ENCODE measurements at regions not wholly inside any gene's neighbourhood (a gene's known extent, or its start where the extent isn't known, plus 50 kb on each side); places are given as distances from the start of the nearest gene placed in this dataset.

GRCh38 chr9:13508681-13509080 is 229.2 kb upstream of the MPDZ start:
- Histone ChIP-seq H3K27me3 (replicated peaks; ENCODE audit: insufficient read depth, low read length) (no peaks in the 10 kb centered on the region), H4K20me1 (ENCODE audit: insufficient read depth, low read length) (no peaks in the 10 kb centered on the region), H3K4me2 (ENCODE audit: low read depth, low read length) (no peak overlapping the region), H2AFZ (ENCODE audit: low read length) (no peak overlapping the region), H3K27ac (ENCODE audit: low read length) (no peak overlapping the region), H3K9me2 (replicated peaks; ENCODE audit: insufficient read depth, low read length) (no peaks in the 10 kb centered on the region), H3K36me3 (replicated peaks; ENCODE audit: insufficient read depth, low read length) (no peaks in the 10 kb centered on the region), H3F3A (ENCODE audit: insufficient read depth, low read length) (no peaks in the 10 kb centered on the region), H3K9ac (ENCODE audit: low read length) (no peak overlapping the region), H3K4me3 (ENCODE audit: low read length) (no peak overlapping the region), H3K79me2 (ENCODE audit: low read length) (no peaks in the 10 kb centered on the region), H3K4me1 (ENCODE audit: low read length) (no peaks in the 10 kb centered on the region), H3K9me3 (replicated peaks; ENCODE audit: insufficient read depth, low read length) (no peaks in the 10 kb centered on the region)
- TF ChIP-seq EZH2phosphoT487 (IDR thresholded peaks at IDR 0.05; ENCODE audit: low read length) (no peak), EZH2 (optimal IDR thresholded peaks at IDR 0.05; ENCODE audit: low read depth, low read length) (no peak), CTCF (IDR thresholded peaks at IDR 0.05; ENCODE audit: low read length) (no peak)
- DNase-seq, result no peak

- no peak overlapping the region for H3K4me3 ChIP-seq (ENCODE audit: low read length)
These were observed 228.6 kb upstream of the MPDZ start for GRCh38 chr9:13508086-13508485.

GRCh38 chr9:13505797-13506196 is 226.3 kb upstream of the MPDZ start:
- Histone ChIP-seq H3F3A (ENCODE audit: insufficient read depth, low read length) (no peaks in the 10 kb centered on the region), H3K4me2 (ENCODE audit: low read depth, low read length) (no peak overlapping the region), H3K4me3 (ENCODE audit: low read length) (no peak overlapping the region), H3K36me3 (replicated peaks; ENCODE audit: insufficient read depth, low read length) (no peaks in the 10 kb centered on the region), H3K27ac (ENCODE audit: low read length) (no peak overlapping the region), H3K79me2 (ENCODE audit: low read length) (no peaks in the 10 kb centered on the region), H3K9me2 (replicated peaks; ENCODE audit: insufficient read depth, low read length) (no peaks in the 10 kb centered on the region), H2AFZ (ENCODE audit: low read length) (no peak overlapping the region), H3K9ac (ENCODE audit: low read length) (no peak overlapping the region), H3K4me1 (ENCODE audit: low read length) (no peaks in the 10 kb centered on the region), H3K9me3 (replicated peaks; ENCODE audit: insufficient read depth, low read length) (no peaks in the 10 kb centered on the region), H3K27me3 (replicated peaks; ENCODE audit: insufficient read depth, low read length) (no peaks in the 10 kb centered on the region), H4K20me1 (ENCODE audit: insufficient read depth, low read length) (no peaks in the 10 kb centered on the region)
- TF ChIP-seq EZH2 (optimal IDR thresholded peaks at IDR 0.05; ENCODE audit: low read depth, low read length) (no peak), EZH2phosphoT487 (IDR thresholded peaks at IDR 0.05; ENCODE audit: low read length) (no peak), CTCF (IDR thresholded peaks at IDR 0.05; ENCODE audit: low read length) (no peak)
- DNase-seq, result no peak

More at GRCh38 chr9:13508086-13508485, 228.6 kb upstream of the MPDZ start:
- Histone ChIP-seq H2AFZ (ENCODE audit: low read length) (no peak overlapping the region), H3K9me2 (replicated peaks; ENCODE audit: insufficient read depth, low read length) (no peaks in the 10 kb centered on the region), H3F3A (ENCODE audit: insufficient read depth, low read length) (no peaks in the 10 kb centered on the region), H3K4me2 (ENCODE audit: low read depth, low read length) (no peak overlapping the region), H3K27me3 (replicated peaks; ENCODE audit: insufficient read depth, low read length) (no peaks in the 10 kb centered on the region), H3K9ac (ENCODE audit: low read length) (no peak overlapping the region), H3K79me2 (ENCODE audit: low read length) (no peaks in the 10 kb centered on the region), H3K36me3 (replicated peaks; ENCODE audit: insufficient read depth, low read length) (no peaks in the 10 kb centered on the region), H3K4me1 (ENCODE audit: low read length) (no peaks in the 10 kb centered on the region), H3K27ac (ENCODE audit: low read length) (no peak overlapping the region), H4K20me1 (ENCODE audit: insufficient read depth, low read length) (no peaks in the 10 kb centered on the region), H3K9me3 (replicated peaks; ENCODE audit: insufficient read depth, low read length) (no peaks in the 10 kb centered on the region)
- no peak for TF ChIP-seq EZH2 (optimal IDR thresholded peaks at IDR 0.05; ENCODE audit: low read depth, low read length)
- TF ChIP-seq EZH2phosphoT487 (IDR thresholded peaks at IDR 0.05; ENCODE audit: low read length), result no peak
- TF ChIP-seq CTCF (IDR thresholded peaks at IDR 0.05; ENCODE audit: low read length), result no peak
- DNase-seq, result no peak
